ENCODE measurements at regions not wholly inside any gene's neighbourhood (a gene's known extent, or its start where the extent isn't known, plus 50 kb on each side); places are given as distances from the start of the nearest gene placed in this dataset.

- no peak for TF ChIP-seq CTCF (IDR thresholded peaks at IDR 0.05)
- WGBS = 68% methylated on average over 4 of the region's 4 CpGs
- Histone ChIP-seq H3K4me3 (no peak overlapping the region), H3K27ac (replicated peaks in 1 of 4) (no peak overlapping the region), H3K36me3 (no peaks in the 10 kb centered on the region), H3K9me3 (no peaks in the 10 kb centered on the region), H3K4me1 (peaks cover 1 to 22% (median 14%) of the 10 kb centered on the region in 4 donors), H3K27me3 (no peaks in the 10 kb centered on the region)
- intact Hi-C loops (cut with DNase I) = no loop called here
- DNase-seq (ENCODE audit: extremely low spot score) = peak; percentile 86
Measured at GRCh38 chr7:25675789-25676474, 447.6 kb upstream of the NPVF start.

GRCh38 chr7:25677595-25677994 is 449.3 kb upstream of the NPVF start:
- Histone ChIP-seq H3K27me3 (no peaks in the 10 kb centered on the region), H3K27ac (replicated peaks in 1 of 4) (no peak overlapping the region), H3K4me3 (no peak overlapping the region), H3K9me3 (no peaks in the 10 kb centered on the region), H3K36me3 (no peaks in the 10 kb centered on the region), H3K4me1 (peaks cover 0 to 7% (median 3%) of the 10 kb centered on the region in 4 donors)
- intact Hi-C loops (cut with DNase I) = no loop called here
- no peak for DNase-seq (ENCODE audit: extremely low spot score)
- 87% methylated on average over 4 of the region's 4 CpGs for WGBS
- no peak for TF ChIP-seq CTCF (IDR thresholded peaks at IDR 0.05)
- TF ChIP-seq POLR2A (IDR thresholded peaks at IDR 0.05; ENCODE audit: low read depth) = no peak
- no peak for TF ChIP-seq EP300 (IDR thresholded peaks at IDR 0.05)
- no peak for TF ChIP-seq POLR2AphosphoS5 (IDR thresholded peaks at IDR 0.05)

GRCh38 chr7:25678215-25678614 is 449.9 kb upstream of the NPVF start:
- intact Hi-C loops (cut with DNase I) = no loop called here
- WGBS = 82% methylated on average over 1 of the region's 1 CpG
- Histone ChIP-seq H3K27ac (replicated peaks in 1 of 4) (no peak overlapping the region), H3K4me1 (peaks cover 0 to 7% (median 3%) of the 10 kb centered on the region in 4 donors), H3K9me3 (no peaks in the 10 kb centered on the region), H3K36me3 (no peaks in the 10 kb centered on the region), H3K4me3 (no peak overlapping the region), H3K27me3 (no peaks in the 10 kb centered on the region)
- TF ChIP-seq CTCF (IDR thresholded peaks at IDR 0.05) (no peak), EP300 (IDR thresholded peaks at IDR 0.05) (no peak), POLR2A (IDR thresholded peaks at IDR 0.05; ENCODE audit: low read depth) (no peak), POLR2AphosphoS5 (IDR thresholded peaks at IDR 0.05) (no peak)
- peak; percentile 34 for DNase-seq (ENCODE audit: extremely low spot score)

GRCh38 chr7:25680636-25681035 is 452.4 kb upstream of the NPVF start:
- TF ChIP-seq CTCF (IDR thresholded peaks at IDR 0.05) (no peak), POLR2A (IDR thresholded peaks at IDR 0.05; ENCODE audit: low read depth) (no peak), POLR2AphosphoS5 (IDR thresholded peaks at IDR 0.05) (no peak)
- peak; percentile 89 for DNase-seq (ENCODE audit: extremely low spot score)
- Histone ChIP-seq H3K9me3 (no peaks in the 10 kb centered on the region), H3K27me3 (no peaks in the 10 kb centered on the region), H3K27ac (replicated peaks in 1 of 4) (no peak overlapping the region), H3K4me3 (no peak overlapping the region), H3K36me3 (no peaks in the 10 kb centered on the region), H3K4me1 (peaks cover 0 to 6% (median 3%) of the 10 kb centered on the region in 4 donors)
- intact Hi-C loops (cut with DNase I) = no loop called here

GRCh38 chr7:25684360-25684759 is 456.1 kb upstream of the NPVF start:
- no peak for DNase-seq (ENCODE audit: extremely low spot score)
- 93% methylated on average over 4 of the region's 4 CpGs for WGBS

More at GRCh38 chr7:25684360-25684759, 456.1 kb upstream of the NPVF start:
- Histone ChIP-seq H3K4me1 (no peaks in the 10 kb centered on the region), H3K27ac (replicated peaks in 1 of 4) (no peak overlapping the region), H3K4me3 (no peak overlapping the region), H3K27me3 (no peaks in the 10 kb centered on the region), H3K9me3 (no peaks in the 10 kb centered on the region), H3K36me3 (no peaks in the 10 kb centered on the region)
- TF ChIP-seq POLR2A (IDR thresholded peaks at IDR 0.05; ENCODE audit: low read depth) (no peak), CTCF (IDR thresholded peaks at IDR 0.05) (no peak), POLR2AphosphoS5 (IDR thresholded peaks at IDR 0.05) (no peak), EP300 (IDR thresholded peaks at IDR 0.05) (no peak)
- intact Hi-C loops (cut with DNase I) = no loop called here
